ENCODE measurements at regions not wholly inside any gene's neighbourhood (a gene's known extent, or its start where the extent isn't known, plus 50 kb on each side); places are given as distances from the start of the nearest gene placed in this dataset.

DNA sequence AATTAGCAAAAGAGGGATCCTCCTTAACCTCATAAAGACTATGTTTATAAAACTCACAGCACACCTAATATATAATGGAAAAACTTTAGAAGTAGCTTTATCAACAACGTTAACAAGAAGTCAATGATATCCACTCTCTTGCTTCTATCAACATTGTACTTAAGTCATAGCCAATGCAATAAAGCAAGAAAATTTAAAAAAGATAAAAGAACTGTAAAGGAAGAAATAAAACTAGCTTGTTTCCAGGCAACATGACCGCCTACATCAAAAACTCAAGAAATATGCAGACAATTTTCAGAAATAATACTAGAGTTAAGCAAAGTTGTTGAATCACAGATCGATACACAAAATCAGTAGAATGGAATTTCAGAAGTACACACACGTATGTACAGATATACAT lies 375.5 kb upstream of the SPRED2 start:
- H3K36me3 Mint-ChIP-seq (ENCODE audit: low read depth), result no peaks in the 10 kb centered on the region
- H3K9me3 ChIP-seq (ENCODE audit: control insufficient read depth, low read length, poor library complexity, severe bottlenecking), result no peaks in the 10 kb centered on the region
- H3K4me3 Mint-ChIP-seq, result no peak overlapping the region
- ATAC-seq (no peak), DNase-seq (no peak)
- H3K27ac Mint-ChIP-seq, result no peak overlapping the region
- no peaks in the 10 kb centered on the region for H3K27me3 Mint-ChIP-seq
- H3K4me1 Mint-ChIP-seq, result no peaks in the 10 kb centered on the region

- Mint-ChIP-seq H3K4me3 (no peak overlapping the region), H3K4me1 (no peaks in the 10 kb centered on the region), H3K36me3 (ENCODE audit: low read depth) (no peaks in the 10 kb centered on the region), H3K27me3 (peaks cover 4% of the 10 kb centered on the region), H3K27ac (no peak overlapping the region)
- DNase-seq (no peak), ATAC-seq (no peak)
- no peaks in the 10 kb centered on the region for H3K9me3 ChIP-seq (ENCODE audit: control insufficient read depth, low read length, poor library complexity, severe bottlenecking)
These were observed 372.4 kb upstream of the SPRED2 start for GRCh38 chr2:65804777-65805176.

- Mint-ChIP-seq H3K4me3 (no peak overlapping the region), H3K27ac (no peak overlapping the region), H3K4me1 (no peaks in the 10 kb centered on the region), H3K27me3 (peaks cover 4% of the 10 kb centered on the region), H3K36me3 (ENCODE audit: low read depth) (no peaks in the 10 kb centered on the region)
- ATAC-seq, result no peak
- H3K9me3 ChIP-seq (ENCODE audit: control insufficient read depth, low read length, poor library complexity, severe bottlenecking), result no peaks in the 10 kb centered on the region
- DNase-seq, result no peak
These were observed 370.0 kb upstream of the SPRED2 start for GRCh38 chr2:65802298-65802942.

DNA sequence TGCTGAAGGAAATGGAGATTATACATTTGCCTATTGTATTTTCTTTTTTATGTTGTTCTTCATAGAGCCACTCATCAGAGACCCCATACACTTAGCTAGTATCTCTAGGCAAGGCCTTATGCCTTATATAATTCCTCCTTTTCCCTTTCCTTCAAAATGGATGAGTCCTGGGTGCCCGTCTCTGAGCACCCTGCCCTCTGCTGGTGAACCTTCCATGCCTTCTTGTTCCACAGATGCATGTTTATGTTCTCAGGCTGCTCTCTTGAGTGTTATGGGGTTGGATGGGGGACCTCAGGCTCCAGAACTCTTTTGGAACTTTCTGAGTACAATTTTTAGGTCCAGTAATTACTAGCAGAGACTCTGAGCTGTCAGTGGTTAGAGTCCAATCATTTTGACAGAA lies 368.6 kb upstream of the SPRED2 start:
- Mint-ChIP-seq H3K36me3 (ENCODE audit: low read depth) (no peaks in the 10 kb centered on the region), H3K4me1 (no peaks in the 10 kb centered on the region), H3K4me3 (no peak overlapping the region), H3K27ac (no peak overlapping the region), H3K27me3 (peaks cover 4% of the 10 kb centered on the region)
- ATAC-seq (no peak), DNase-seq (no peak)
- H3K9me3 ChIP-seq (ENCODE audit: control insufficient read depth, low read length, poor library complexity, severe bottlenecking), result no peaks in the 10 kb centered on the region

- no peak overlapping the region for H3K27ac Mint-ChIP-seq
- H3K9me3 ChIP-seq (ENCODE audit: control insufficient read depth, low read length, poor library complexity, severe bottlenecking), result no peaks in the 10 kb centered on the region
These were observed 366.9 kb upstream of the SPRED2 start for GRCh38 chr2:65799141-65799854.

GRCh38 chr2:65798641-65799040 lies 366.2 kb upstream of the SPRED2 start:
- H3K27me3 Mint-ChIP-seq, result peaks cover 4% of the 10 kb centered on the region
- no peaks in the 10 kb centered on the region for H3K4me1 Mint-ChIP-seq
- no peak overlapping the region for H3K27ac Mint-ChIP-seq
- no peaks in the 10 kb centered on the region for H3K36me3 Mint-ChIP-seq (ENCODE audit: low read depth)
- ATAC-seq (no peak), DNase-seq (no peak)
- no peak overlapping the region for H3K4me3 Mint-ChIP-seq
- no peaks in the 10 kb centered on the region for H3K9me3 ChIP-seq (ENCODE audit: control insufficient read depth, low read length, poor library complexity, severe bottlenecking)

More at GRCh38 chr2:65799141-65799854, 366.9 kb upstream of the SPRED2 start:
- Mint-ChIP-seq H3K27me3 (peaks cover 4% of the 10 kb centered on the region), H3K4me1 (no peaks in the 10 kb centered on the region), H3K36me3 (ENCODE audit: low read depth) (no peaks in the 10 kb centered on the region), H3K4me3 (no peak overlapping the region)
- DNase-seq (no peak), ATAC-seq (no peak)

DNA sequence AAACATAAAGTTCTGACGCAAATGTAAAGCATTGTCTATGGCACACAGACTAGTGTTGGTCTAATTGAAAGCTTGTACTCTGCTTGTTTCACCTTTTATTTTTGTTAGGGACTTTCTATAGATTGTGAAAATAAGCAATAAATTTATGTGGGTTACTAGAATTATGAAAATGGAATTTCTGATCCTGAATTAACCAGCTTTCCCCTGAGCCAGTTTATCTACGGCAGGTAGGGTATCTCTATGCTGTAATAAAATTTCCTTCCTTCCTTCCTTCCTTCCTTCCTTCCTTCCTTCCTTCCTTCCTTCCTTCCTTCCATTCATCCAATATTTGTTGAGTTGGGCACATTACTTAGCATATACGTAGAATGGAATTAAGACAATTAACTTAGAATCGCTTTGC lies 362.6 kb upstream of the SPRED2 start:
- DNase-seq (no peak), ATAC-seq (no peak)
- Mint-ChIP-seq H3K27ac (no peak overlapping the region), H3K36me3 (ENCODE audit: low read depth) (no peaks in the 10 kb centered on the region), H3K4me1 (no peaks in the 10 kb centered on the region), H3K27me3 (no peaks in the 10 kb centered on the region), H3K4me3 (no peak overlapping the region)
- no peaks in the 10 kb centered on the region for H3K9me3 ChIP-seq (ENCODE audit: control insufficient read depth, low read length, poor library complexity, severe bottlenecking)

GRCh38 chr2:65791404-65791975 lies 359.1 kb upstream of the SPRED2 start:
- no peak for DNase-seq
- Mint-ChIP-seq H3K27ac (no peak overlapping the region), H3K36me3 (ENCODE audit: low read depth) (peaks cover 2% of the 10 kb centered on the region), H3K27me3 (no peaks in the 10 kb centered on the region), H3K4me3 (no peak overlapping the region), H3K4me1 (no peaks in the 10 kb centered on the region)
- H3K9me3 ChIP-seq (ENCODE audit: control insufficient read depth, low read length, poor library complexity, severe bottlenecking), result no peaks in the 10 kb centered on the region
- ATAC-seq, result no peak

DNA sequence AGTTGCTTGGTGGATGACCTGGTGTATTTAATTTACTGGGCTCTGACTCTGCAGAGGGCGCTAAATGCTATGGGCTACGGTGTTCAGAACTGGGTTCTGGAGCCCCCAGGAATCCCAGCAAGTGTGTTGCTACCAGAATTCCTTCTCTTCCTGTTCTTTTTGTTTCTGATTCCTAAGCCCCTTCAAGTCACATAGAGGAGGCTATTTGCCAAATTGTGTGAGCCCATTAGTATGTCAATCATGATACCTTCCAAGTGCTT lies 358.2 kb upstream of the SPRED2 start:
- no peaks in the 10 kb centered on the region for H3K4me1 Mint-ChIP-seq
- DNase-seq (no peak), ATAC-seq (no peak)
- H3K27ac Mint-ChIP-seq, result no peak overlapping the region
- no peaks in the 10 kb centered on the region for H3K27me3 Mint-ChIP-seq
- no peaks in the 10 kb centered on the region for H3K9me3 ChIP-seq (ENCODE audit: control insufficient read depth, low read length, poor library complexity, severe bottlenecking)
- H3K36me3 Mint-ChIP-seq (ENCODE audit: low read depth), result peaks cover 2% of the 10 kb centered on the region
- H3K4me3 Mint-ChIP-seq, result no peak overlapping the region

DNA sequence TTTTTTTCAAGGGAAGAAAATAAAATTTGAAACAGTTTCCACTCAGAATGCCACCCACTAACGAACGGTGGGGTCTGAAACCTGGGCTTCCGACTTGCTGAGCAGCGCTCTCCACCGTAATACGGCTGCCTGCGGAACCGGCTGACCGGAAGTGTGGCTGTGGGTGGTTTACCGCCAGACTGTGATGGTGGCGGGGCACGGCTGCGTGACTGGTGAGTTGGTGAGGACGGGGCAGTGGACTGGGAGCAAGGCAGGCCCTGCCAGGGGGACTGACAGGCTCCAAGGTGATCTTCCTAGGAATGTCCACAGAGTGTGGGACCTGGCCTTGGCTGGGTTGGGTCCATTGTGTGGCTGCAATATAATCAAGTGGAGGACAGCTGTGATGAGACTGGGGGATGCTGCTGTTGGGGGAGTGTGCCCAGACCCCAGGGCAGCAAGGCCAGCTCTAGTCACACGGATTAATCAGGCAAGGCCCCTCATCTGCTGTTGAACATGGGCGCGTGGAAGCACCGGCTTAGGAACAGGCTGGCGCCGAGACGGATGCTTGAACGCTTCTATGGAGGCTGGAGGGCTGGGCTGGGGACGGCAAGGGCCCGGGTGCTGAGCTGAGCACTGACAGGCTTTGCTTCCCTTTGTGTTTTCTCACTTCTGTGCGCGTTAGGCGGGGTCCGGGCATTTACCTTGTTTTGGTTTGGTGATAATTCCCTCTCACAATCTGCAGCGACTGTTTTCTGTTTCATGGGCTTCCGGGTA lies 357.7 kb upstream of the SPRED2 start:
- H3K36me3 Mint-ChIP-seq (ENCODE audit: low read depth), result peaks cover 2% of the 10 kb centered on the region
- ATAC-seq (no peak), DNase-seq (no peak)
- H3K4me1 Mint-ChIP-seq, result no peaks in the 10 kb centered on the region
- no peak overlapping the region for H3K27ac Mint-ChIP-seq
- H3K27me3 Mint-ChIP-seq, result no peaks in the 10 kb centered on the region
- H3K4me3 Mint-ChIP-seq, result no peak overlapping the region
- no peaks in the 10 kb centered on the region for H3K9me3 ChIP-seq (ENCODE audit: control insufficient read depth, low read length, poor library complexity, severe bottlenecking)

DNA sequence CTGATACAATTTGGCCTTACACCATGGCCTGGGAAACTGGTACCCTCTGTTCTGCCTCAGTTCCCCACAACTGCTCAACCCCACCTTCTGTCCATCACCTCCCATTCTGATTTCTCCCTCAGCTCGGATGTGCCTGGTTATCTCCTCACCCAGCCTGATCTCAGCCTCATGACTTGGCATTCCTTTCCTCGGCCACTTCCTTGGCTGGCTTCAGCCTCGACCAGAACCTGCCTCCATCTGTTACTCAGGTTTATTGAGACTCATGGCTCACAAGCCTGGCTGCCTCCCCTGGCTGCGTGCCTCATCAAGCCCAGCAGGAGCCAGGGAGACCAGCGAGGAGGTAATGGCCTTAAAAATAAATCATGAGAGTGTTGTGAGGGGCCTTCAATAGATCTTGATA lies 356.2 kb upstream of the SPRED2 start:
- Mint-ChIP-seq H3K27ac (no peak overlapping the region), H3K27me3 (no peaks in the 10 kb centered on the region), H3K4me1 (no peaks in the 10 kb centered on the region), H3K36me3 (ENCODE audit: low read depth) (peaks cover 2% of the 10 kb centered on the region), H3K4me3 (no peak overlapping the region)
- no peak for ATAC-seq
- no peaks in the 10 kb centered on the region for H3K9me3 ChIP-seq (ENCODE audit: control insufficient read depth, low read length, poor library complexity, severe bottlenecking)
- no peak for DNase-seq

GRCh38 chr2:65786765-65787164 lies 354.4 kb upstream of the SPRED2 start:
- H3K9me3 ChIP-seq (ENCODE audit: control insufficient read depth, low read length, poor library complexity, severe bottlenecking), result no peaks in the 10 kb centered on the region
- Mint-ChIP-seq H3K36me3 (ENCODE audit: low read depth) (peaks cover 2% of the 10 kb centered on the region), H3K4me1 (no peaks in the 10 kb centered on the region), H3K27ac (no peak overlapping the region), H3K27me3 (no peaks in the 10 kb centered on the region), H3K4me3 (no peak overlapping the region)
- ATAC-seq (no peak), DNase-seq (no peak)

DNA sequence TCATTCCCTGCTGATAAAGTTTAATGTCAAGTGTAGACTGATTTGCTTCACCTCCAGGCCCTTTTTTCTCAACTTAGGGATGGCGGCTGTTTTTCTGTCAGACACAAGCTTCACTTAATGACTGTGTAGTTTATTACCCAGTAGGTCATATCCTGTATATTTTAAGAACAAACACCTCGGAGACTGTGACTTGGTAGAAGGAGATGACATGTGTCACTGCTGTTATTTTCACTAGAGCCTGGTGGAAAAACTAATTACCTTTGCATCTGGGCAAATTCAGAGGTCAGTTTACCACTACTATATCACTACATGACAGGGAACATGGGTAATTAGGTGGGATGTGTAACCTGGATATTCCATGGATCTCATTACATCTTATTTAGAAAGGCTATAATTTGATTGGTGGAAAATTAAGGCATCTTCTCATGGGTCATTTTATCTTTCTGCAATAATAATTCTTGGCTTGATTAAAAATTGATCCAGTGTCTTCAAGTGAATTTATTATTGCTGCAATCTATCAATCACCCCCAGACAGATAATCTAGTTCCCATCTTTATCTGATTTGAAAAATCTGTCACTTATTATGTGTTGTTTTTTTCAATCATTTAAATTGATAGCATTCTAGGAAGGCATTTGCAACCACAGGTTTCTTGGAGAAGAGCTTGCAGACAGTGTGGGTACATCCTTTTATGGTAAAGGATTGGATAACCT lies 353.8 kb upstream of the SPRED2 start:
- Mint-ChIP-seq H3K4me3 (no peak overlapping the region), H3K4me1 (no peaks in the 10 kb centered on the region), H3K27me3 (no peaks in the 10 kb centered on the region), H3K27ac (no peak overlapping the region), H3K36me3 (ENCODE audit: low read depth) (peaks cover 2% of the 10 kb centered on the region)
- ATAC-seq (no peak), DNase-seq (no peak)
- no peaks in the 10 kb centered on the region for H3K9me3 ChIP-seq (ENCODE audit: control insufficient read depth, low read length, poor library complexity, severe bottlenecking)

All from T-helper 17 cell (primary cell).